Transverse colon (tissue), 4 donors: ENCODE measurements at regions not wholly inside any gene's neighbourhood (a gene's known extent, or its start where the extent isn't known, plus 50 kb on each side); places are given as distances from the start of the nearest gene placed in this dataset.

ENCODE experiments used
- POLR2A ChIP-seq: fragments of 450-650 bp; IDR thresholded peaks from one replicate; pipeline ENCODE4 v1.6.1; 2016; ENCODE audit warnings: antibody characterized with exemption, mild to moderate bottlenecking, moderate library complexity
- POLR2AphosphoS5 ChIP-seq, 3 donors: sonication (generic); formaldehyde crosslinking; IDR thresholded peaks; one replicate each; pipeline ENCODE4 v1.6.1; 2016; ENCODE audit warnings: antibody characterized with exemption in 3 of 3
- TF ChIP-seq, protein P1 (sequence below), 5 experiments: fragments of 200-600 bp in 3 of 5; fragments of 450-650 bp in 2 of 5; sonication (generic) in 3 of 5; IDR thresholded peaks; 1 replicate in 2 of 5; 2 replicates in 3 of 5; pipeline ENCODE4 v1.5.1; 2016 to 2017; ENCODE audit warnings: antibody characterized with exemption in 5 of 5, inconsistent platforms in 3 of 5, mild to moderate bottlenecking in 2 of 5, moderate library complexity in 1 of 5

- no peak for TF ChIP-seq POLR2A
- TF ChIP-seq, protein P1, sequence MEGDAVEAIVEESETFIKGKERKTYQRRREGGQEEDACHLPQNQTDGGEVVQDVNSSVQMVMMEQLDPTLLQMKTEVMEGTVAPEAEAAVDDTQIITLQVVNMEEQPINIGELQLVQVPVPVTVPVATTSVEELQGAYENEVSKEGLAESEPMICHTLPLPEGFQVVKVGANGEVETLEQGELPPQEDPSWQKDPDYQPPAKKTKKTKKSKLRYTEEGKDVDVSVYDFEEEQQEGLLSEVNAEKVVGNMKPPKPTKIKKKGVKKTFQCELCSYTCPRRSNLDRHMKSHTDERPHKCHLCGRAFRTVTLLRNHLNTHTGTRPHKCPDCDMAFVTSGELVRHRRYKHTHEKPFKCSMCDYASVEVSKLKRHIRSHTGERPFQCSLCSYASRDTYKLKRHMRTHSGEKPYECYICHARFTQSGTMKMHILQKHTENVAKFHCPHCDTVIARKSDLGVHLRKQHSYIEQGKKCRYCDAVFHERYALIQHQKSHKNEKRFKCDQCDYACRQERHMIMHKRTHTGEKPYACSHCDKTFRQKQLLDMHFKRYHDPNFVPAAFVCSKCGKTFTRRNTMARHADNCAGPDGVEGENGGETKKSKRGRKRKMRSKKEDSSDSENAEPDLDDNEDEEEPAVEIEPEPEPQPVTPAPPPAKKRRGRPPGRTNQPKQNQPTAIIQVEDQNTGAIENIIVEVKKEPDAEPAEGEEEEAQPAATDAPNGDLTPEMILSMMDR (IDR thresholded peaks at IDR 0.05), result no peak
- no peak for TF ChIP-seq POLR2AphosphoS5 (IDR thresholded peaks at IDR 0.05)
Measured at GRCh38 chr5:61677220-61677619, 345.2 kb downstream of the ZSWIM6 start.
